GM12878 (cell line): ENCODE measurements at regions not wholly inside any gene's neighbourhood (a gene's known extent, or its start where the extent isn't known, plus 50 kb on each side); places are given as distances from the start of the nearest gene placed in this dataset.

Source experiments
- ATAC-seq: fragments of 200-7000 bp; cut with Tn5 transposase; 3 replicates; pipeline ENCODE4 v1.9.1; 2020; ENCODE audit warnings: mild to moderate bottlenecking, moderate library complexity
- BruUV-seq: library from RNA; stranded (reverse); fragments of 400-500 nt; replicated peaks from 2 replicates; lab custom pipeline; 2021; lab: Mats Ljungman, UMichigan
- CTCF ChIA-PET: fragments of 300-600 bp; sonication (Branson Sonifier 250); formaldehyde crosslinking; extraction: SDS; loops from one replicate; lab custom pipeline; 2021; ENCODE audit warnings: inconsistent platforms; lab: Yijun Ruan, JAX
- POLR2A ChIA-PET: fragments of 350-600 bp; formaldehyde crosslinking; extraction: SDS; loops from one replicate; lab custom pipeline; 2021; ENCODE audit warnings: inconsistent platforms; lab: Charles Lee
- RAD21 ChIA-PET: fragments of 300-600 bp; sonication (Branson Sonifier 250); formaldehyde crosslinking; loops from one replicate; lab custom pipeline; 2023; ENCODE audit warnings: antibody characterized with exemption; ENCODE audit not compliant: unreplicated experiment; lab: Charles Lee
- SMC1A ChIA-PET: fragments of 300-600 bp; sonication (Branson Sonifier 250); formaldehyde crosslinking; loops from one replicate; lab custom pipeline; 2023; ENCODE audit not compliant: unreplicated experiment, uncharacterized antibody; lab: Charles Lee
- DNase-seq: peaks from one replicate; pipeline ENCODE4 v3.0.0-alpha.2; 2011; ENCODE audit warnings: low read depth, low spot score
- FAIRE-seq: peaks from 3 replicates; lab custom pipeline; 2011; peaks lifted over from hg19 to GRCh38; lab: Jason Lieb, UNC
- H2AFZ ChIP-seq: 2 replicates; pipeline ENCODE4 v1.6.0; 2011; ENCODE audit warnings: low read depth, low read length, control low read depth; ENCODE audit not compliant: control insufficient read depth
- H3K27ac ChIP-seq: 2 replicates; pipeline ENCODE4 v1.5.1; 2011; ENCODE audit warnings: control low read depth; ENCODE audit not compliant: control insufficient read depth, insufficient read depth
- H3K27me3 ChIP-seq, 2 experiments: replicated peaks in 1 of 2; 2 replicates each; pipeline versions ENCODE4 v1.6.0 to v1.6.1; 2011; ENCODE audit warnings: low read length in 1 of 2; ENCODE audit not compliant: control insufficient read depth in 2 of 2, insufficient read depth in 2 of 2
- H3K36me3 ChIP-seq, 2 experiments: 2 replicates each; pipeline ENCODE4 v1.5.1; 2011; ENCODE audit warnings: low read length in 1 of 2; ENCODE audit not compliant: control insufficient read depth in 2 of 2, insufficient read depth in 2 of 2
- H3K4me1 ChIP-seq: 2 replicates; pipeline ENCODE4 v1.6.1; 2011; ENCODE audit warnings: mild to moderate bottlenecking, low read length, moderate library complexity, mixed read lengths; ENCODE audit not compliant: control insufficient read depth, insufficient read depth
- H3K4me2 ChIP-seq: 2 replicates; pipeline ENCODE4 v1.6.0; 2011; ENCODE audit warnings: control low read depth; ENCODE audit not compliant: control insufficient read depth, insufficient read depth
- H3K4me3 ChIP-seq: fragments of 200-600 bp; sonication (generic); 2 replicates; pipeline ENCODE4 v1.5.1; 2016
- H3K79me2 ChIP-seq: 2 replicates; pipeline ENCODE4 v1.6.0; 2011; ENCODE audit warnings: low read length; ENCODE audit not compliant: control insufficient read depth, insufficient read depth
- H3K9ac ChIP-seq: 2 replicates; pipeline ENCODE4 v1.8.0; 2011; ENCODE audit warnings: low read length, control low read depth, mixed read lengths; ENCODE audit not compliant: control insufficient read depth, insufficient read depth
- H3K9me3 ChIP-seq: replicated peaks from 3 replicates; pipeline ENCODE4 v1.5.1; 2011; ENCODE audit warnings: mild to moderate bottlenecking, low read length; ENCODE audit not compliant: control insufficient read depth, insufficient read depth
- H4K20me1 ChIP-seq: 2 replicates; pipeline ENCODE4 v1.6.0; 2011; ENCODE audit not compliant: control insufficient read depth, insufficient read depth
- BACH1 ChIP-seq: fragments of 450-650 bp; IDR thresholded peaks from 2 replicates; pipeline ENCODE4 v1.6.1; 2017; ENCODE audit warnings: mild to moderate bottlenecking, borderline replicate concordance
- CBX3 ChIP-seq: fragments of 200-600 bp; sonication (generic); IDR thresholded peaks from 2 replicates; pipeline ENCODE4 v1.6.1; 2016; ENCODE audit warnings: low read depth, borderline replicate concordance
- JUNB ChIP-seq: IDR thresholded peaks from 2 replicates; pipeline ENCODE4 v1.6.1; 2016; ENCODE audit warnings: antibody characterized with exemption, mild to moderate bottlenecking
- KDM1A ChIP-seq: fragments of 200-600 bp; sonication (generic); IDR thresholded peaks from 2 replicates; pipeline ENCODE4 v1.6.1; 2016; ENCODE audit warnings: borderline replicate concordance
- MEF2A ChIP-seq: IDR thresholded peaks from 2 replicates; pipeline ENCODE4 v1.6.1; 2011; ENCODE audit warnings: low read depth, mild to moderate bottlenecking, low read length, moderate library complexity; ENCODE audit not compliant: insufficient read depth
- NBN ChIP-seq: fragments of 450-650 bp; IDR thresholded peaks from 2 replicates; pipeline ENCODE4 v1.6.1; 2016
- PKNOX1 ChIP-seq: fragments of 450-650 bp; IDR thresholded peaks from 2 replicates; pipeline ENCODE4 v1.6.1; 2016; ENCODE audit warnings: mild to moderate bottlenecking
- RBBP5 ChIP-seq: fragments of 200-600 bp; sonication (generic); conservative IDR thresholded peaks from 2 replicates; pipeline ENCODE4 v1.6.1; 2016
- RCOR1 ChIP-seq: conservative IDR thresholded peaks from 2 replicates; pipeline ENCODE4 v1.6.1; 2012; ENCODE audit warnings: low read depth, low read length, improper control_type of control experiment
- USF1 ChIP-seq: IDR thresholded peaks from 2 replicates; pipeline ENCODE4 v1.6.1; 2011; ENCODE audit warnings: borderline replicate concordance, low read depth, mild to moderate bottlenecking, moderate library complexity, mixed read lengths, low read length; ENCODE audit not compliant: insufficient read depth; ENCODE audit errors: extremely low read length
- ZNF384 ChIP-seq: IDR thresholded peaks from 2 replicates; pipeline ENCODE4 v1.6.1; 2012; ENCODE audit warnings: low read depth, mild to moderate bottlenecking, low read length, improper control_type of control experiment, borderline replicate concordance
- WGBS: methylation state at CpG from one replicate; pipeline ENCODE4 v1.1.6; 2016; ENCODE audit warnings: low lambda C conversion rate; ENCODE audit not compliant: insufficient replicate concordance, insufficient coverage; ENCODE audit errors: missing lambda C conversion rate; 5-methylcytosine and 5-hydroxymethylcytosine counted together
- in situ Hi-C: fragments of 300-500 bp; cut with MboI; formaldehyde crosslinking; loops from 9 replicates; pipeline ENCODE4 v1.14.3; 2018; ENCODE audit warnings: mixed read lengths
- intact Hi-C: fragments of 100-400 bp; cut with micrococcal nuclease; formaldehyde crosslinking; loops from one replicate; pipeline ENCODE4 v1.14.2; 2022; ENCODE audit not compliant: unreplicated experiment

- no peak for TF ChIP-seq CBX3
- TF ChIP-seq, all 136 proteins: peak for 0
These were observed 140.9 kb downstream of the MBL2 start (continued) for GRCh38 chr10:52631648-52632047.

- FAIRE-seq, result no peak
- ChIA-PET SMC1A (no interaction called here), CTCF (no interaction called here), POLR2A (interaction anchor here (1.0 kb wide), 1 partner anchor 65 kb away, joined by 4 read pairs; no protein-coding TSS in a partner anchor), RAD21 (no interaction called here)
- H3K79me2 ChIP-seq, result no peaks in the 10 kb centered on the region
- DNase-seq, result no peak
- H3K4me2 ChIP-seq, result no peak overlapping the region
- no peaks in the 10 kb centered on the region for H3K36me3 ChIP-seq
- H3K27ac ChIP-seq, result no peak overlapping the region
- no peaks in the 10 kb centered on the region for H4K20me1 ChIP-seq
- no peak overlapping the region for H3K4me3 ChIP-seq
- no peak overlapping the region for H3K9ac ChIP-seq
- no peak for TF ChIP-seq RBBP5
- TF ChIP-seq NBN, result no peak
- no peak for TF ChIP-seq PKNOX1
- TF ChIP-seq BACH1, result no peak
- no peak for TF ChIP-seq RCOR1
- TF ChIP-seq KDM1A, result no peak
- TF ChIP-seq ZNF384, result no peak
- TF ChIP-seq MEF2A, result no peak
- TF ChIP-seq JUNB, result no peak
- TF ChIP-seq USF1, result no peak
- no peaks in the 10 kb centered on the region for H3K27me3 ChIP-seq
- WGBS, result 25% methylated on average over 3 of the region's 3 CpGs
- no peaks in the 10 kb centered on the region for H3K4me1 ChIP-seq
- no TSS peak for BruUV-seq
- no peaks in the 10 kb centered on the region for H3K9me3 ChIP-seq
- in situ Hi-C loops (no loop called here), intact Hi-C loops (no loop called here)
- H2AFZ ChIP-seq, result no peak overlapping the region
- no peak for ATAC-seq
These were observed 140.0 kb downstream of the MBL2 start for GRCh38 chr10:52632591-52632990.
